WERI-Rb-1 (cell line): ENCODE measurements at regions not wholly inside any gene's neighbourhood (a gene's known extent, or its start where the extent isn't known, plus 50 kb on each side); places are given as distances from the start of the nearest gene placed in this dataset.

ENCODE experiments used
- DNase-seq: peaks from one replicate; pipeline ENCODE4 v3.0.0-alpha.2; 2020
- H3K27ac ChIP-seq: fragments of 250-450 bp; sonication (Bioruptor Pico); 2 replicates; pipeline ENCODE4 v1.5.1; 2020; ENCODE audit warnings: mild to moderate bottlenecking, moderate library complexity
- H3K27me3 ChIP-seq: fragments of 250-450 bp; sonication (Bioruptor Pico); 2 replicates; pipeline ENCODE4 v1.5.1; 2021; ENCODE audit warnings: mild to moderate bottlenecking, low read depth, moderate library complexity; ENCODE audit not compliant: insufficient read depth, severe bottlenecking
- H3K36me3 ChIP-seq: fragments of 250-450 bp; sonication (Bioruptor Pico); 2 replicates; pipeline ENCODE4 v1.5.1; 2020; ENCODE audit warnings: mild to moderate bottlenecking, moderate library complexity
- H3K4me3 ChIP-seq: 2 replicates; pipeline ENCODE4 v1.5.1; 2011; ENCODE audit warnings: low read depth, mild to moderate bottlenecking, control low read depth, low read length
- H3K9me3 ChIP-seq: fragments of 250-450 bp; sonication (Bioruptor Pico); 2 replicates; pipeline ENCODE4 v1.5.1; 2021; ENCODE audit warnings: mild to moderate bottlenecking, moderate library complexity; ENCODE audit not compliant: severe bottlenecking
- TF ChIP-seq, protein P1 (sequence below): IDR thresholded peaks from 2 replicates; pipeline ENCODE4 v1.5.1; 2011; ENCODE audit warnings: low read depth, mild to moderate bottlenecking, control low read depth, inconsistent platforms, low read length

DNA sequence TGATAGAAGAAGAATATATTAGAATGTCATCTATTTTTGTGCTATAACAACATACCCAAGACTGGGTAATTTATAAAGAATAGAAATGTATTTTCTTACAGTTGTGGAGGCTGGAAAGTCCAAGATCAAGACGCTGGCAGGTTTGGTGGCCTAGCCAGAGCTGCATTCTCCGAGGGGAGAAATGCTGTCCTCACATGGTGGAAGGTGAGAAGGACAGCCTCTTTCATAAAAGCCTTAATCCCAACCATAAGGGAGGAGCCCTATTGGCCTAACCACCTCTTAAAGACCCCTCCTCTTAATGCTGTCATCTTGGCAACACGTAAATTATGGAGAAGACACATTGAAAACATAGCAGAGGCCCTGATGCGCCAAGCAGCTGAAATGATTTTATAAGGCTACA lies 60.1 kb upstream of the KAZN start:
- DNase-seq = peak; percentile 13
- TF ChIP-seq, protein P1, sequence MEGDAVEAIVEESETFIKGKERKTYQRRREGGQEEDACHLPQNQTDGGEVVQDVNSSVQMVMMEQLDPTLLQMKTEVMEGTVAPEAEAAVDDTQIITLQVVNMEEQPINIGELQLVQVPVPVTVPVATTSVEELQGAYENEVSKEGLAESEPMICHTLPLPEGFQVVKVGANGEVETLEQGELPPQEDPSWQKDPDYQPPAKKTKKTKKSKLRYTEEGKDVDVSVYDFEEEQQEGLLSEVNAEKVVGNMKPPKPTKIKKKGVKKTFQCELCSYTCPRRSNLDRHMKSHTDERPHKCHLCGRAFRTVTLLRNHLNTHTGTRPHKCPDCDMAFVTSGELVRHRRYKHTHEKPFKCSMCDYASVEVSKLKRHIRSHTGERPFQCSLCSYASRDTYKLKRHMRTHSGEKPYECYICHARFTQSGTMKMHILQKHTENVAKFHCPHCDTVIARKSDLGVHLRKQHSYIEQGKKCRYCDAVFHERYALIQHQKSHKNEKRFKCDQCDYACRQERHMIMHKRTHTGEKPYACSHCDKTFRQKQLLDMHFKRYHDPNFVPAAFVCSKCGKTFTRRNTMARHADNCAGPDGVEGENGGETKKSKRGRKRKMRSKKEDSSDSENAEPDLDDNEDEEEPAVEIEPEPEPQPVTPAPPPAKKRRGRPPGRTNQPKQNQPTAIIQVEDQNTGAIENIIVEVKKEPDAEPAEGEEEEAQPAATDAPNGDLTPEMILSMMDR = peak; percentile 54
- Histone ChIP-seq H3K27me3 (peaks cover 75% of the 10 kb centered on the region), H3K4me3 (no peak overlapping the region), H3K36me3 (no peaks in the 10 kb centered on the region), H3K9me3 (no peaks in the 10 kb centered on the region), H3K27ac (no peak overlapping the region)

DNA sequence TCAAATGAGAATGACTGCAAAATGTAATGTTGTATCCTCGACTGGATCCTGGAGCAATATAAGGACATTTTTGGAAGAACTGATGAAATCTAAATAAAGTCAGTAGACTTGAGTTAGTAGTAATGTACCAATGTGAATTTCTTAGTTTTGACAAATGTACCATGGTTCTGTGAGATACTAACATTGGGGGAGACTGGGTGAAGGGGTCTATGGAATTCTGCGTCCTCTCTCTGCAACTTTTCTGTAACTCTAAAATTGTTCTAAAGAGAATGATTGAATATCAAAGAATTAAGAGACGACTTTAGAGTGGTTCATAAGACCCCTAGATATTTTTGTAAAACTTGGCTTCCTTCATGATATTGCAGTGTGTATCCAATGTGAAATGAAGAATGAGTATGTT lies 59.2 kb upstream of the KAZN start:
- H3K27ac ChIP-seq = no peak overlapping the region
- DNase-seq = no peak
- no peak overlapping the region for H3K4me3 ChIP-seq
- no peaks in the 10 kb centered on the region for H3K36me3 ChIP-seq
- no peaks in the 10 kb centered on the region for H3K9me3 ChIP-seq
- TF ChIP-seq, protein P1 = no peak
- peaks cover 72% of the 10 kb centered on the region for H3K27me3 ChIP-seq

DNA sequence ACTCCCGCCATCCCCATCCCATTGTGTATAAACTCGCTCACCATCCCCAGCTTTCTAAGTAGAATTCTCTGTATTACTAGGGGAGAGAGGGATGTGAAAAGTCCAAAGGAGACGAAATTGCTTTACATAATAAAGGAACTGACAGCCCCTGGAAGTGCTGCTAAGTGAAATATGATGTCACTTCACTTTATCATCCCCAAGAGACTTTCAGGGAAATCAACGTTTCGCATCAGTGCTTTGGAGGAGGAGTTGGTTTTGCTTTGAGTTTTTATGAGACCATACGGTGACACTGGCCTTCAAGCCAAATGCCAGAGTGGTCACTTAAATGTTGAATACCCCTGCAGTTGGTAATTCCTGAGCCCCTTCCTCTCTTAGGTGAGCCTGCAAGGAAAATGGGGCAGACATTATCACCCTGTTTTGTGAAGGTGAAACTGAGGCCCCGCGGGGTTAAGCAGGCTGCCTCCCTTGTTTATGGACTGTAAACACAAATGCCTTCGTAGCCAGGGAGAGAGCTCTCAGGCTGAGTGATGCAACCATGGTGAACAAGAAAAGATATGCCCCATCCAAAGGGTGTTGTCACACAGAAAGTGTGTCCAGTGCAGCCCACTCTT lies 58.4 kb upstream of the KAZN start:
- DNase-seq = no peak
- H3K9me3 ChIP-seq = no peaks in the 10 kb centered on the region
- no peak overlapping the region for H3K27ac ChIP-seq
- H3K27me3 ChIP-seq = peaks cover 70% of the 10 kb centered on the region
- H3K4me3 ChIP-seq = no peak overlapping the region
- TF ChIP-seq, protein P1 = no peak
- no peaks in the 10 kb centered on the region for H3K36me3 ChIP-seq

DNA sequence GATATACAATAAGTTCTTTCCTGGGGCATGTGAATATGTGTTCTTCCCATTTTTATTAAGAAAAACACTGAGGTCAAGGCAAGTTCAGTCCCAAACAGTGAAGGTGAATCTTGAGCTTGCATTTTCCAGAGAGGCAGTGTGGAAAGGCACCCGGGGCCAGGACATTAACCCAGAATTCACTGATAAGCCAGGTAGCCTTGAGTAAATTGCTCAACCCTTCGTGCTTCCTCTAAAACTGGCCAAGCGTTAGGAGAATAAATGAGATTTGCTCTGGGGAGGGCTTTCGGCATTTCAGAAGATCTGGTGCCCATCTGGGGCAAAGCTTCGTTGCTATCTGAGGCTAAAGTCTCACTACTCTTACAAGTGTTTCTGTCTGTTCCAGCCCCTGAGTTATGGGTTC lies 57.1 kb upstream of the KAZN start:
- no peak overlapping the region for H3K4me3 ChIP-seq
- no peaks in the 10 kb centered on the region for H3K36me3 ChIP-seq
- DNase-seq = no peak
- H3K9me3 ChIP-seq = no peaks in the 10 kb centered on the region
- peaks cover 74% of the 10 kb centered on the region for H3K27me3 ChIP-seq
- TF ChIP-seq, protein P1 = no peak
- H3K27ac ChIP-seq = no peak overlapping the region

DNA sequence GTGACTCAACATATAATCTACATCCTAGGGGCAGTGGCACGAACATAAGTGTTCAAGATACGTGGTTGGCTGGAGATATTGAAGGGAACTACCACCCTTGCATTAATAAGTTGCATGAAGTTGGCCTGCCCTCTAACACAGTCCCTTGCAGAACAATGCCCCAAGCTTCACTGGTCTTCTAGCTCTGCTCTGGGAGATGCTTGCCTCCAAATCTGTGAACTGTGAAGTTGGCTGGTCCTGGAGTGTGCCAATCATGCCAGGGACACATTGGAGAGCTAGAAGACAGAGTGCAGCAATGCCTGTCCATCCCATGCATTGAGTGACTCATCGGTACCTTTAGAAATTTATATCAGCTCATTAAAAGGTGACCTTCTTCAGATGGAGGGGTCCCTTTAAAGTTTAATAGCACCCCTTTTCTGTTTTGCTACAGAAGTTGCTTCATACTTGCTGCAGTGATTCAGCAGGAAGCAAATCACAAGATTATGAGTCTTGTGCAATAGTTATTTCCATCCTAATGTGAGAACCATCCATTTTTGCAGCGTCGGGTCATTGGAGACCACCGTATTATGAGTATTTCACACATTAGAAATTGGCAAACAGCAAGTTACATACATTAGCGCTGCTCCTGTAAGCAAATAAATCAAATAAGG lies 55.2 kb upstream of the KAZN start:
- Histone ChIP-seq H3K9me3 (no peaks in the 10 kb centered on the region), H3K27me3 (peaks cover 68% of the 10 kb centered on the region), H3K27ac (no peak overlapping the region)

More for the DNA sequence above, 55.2 kb upstream of the KAZN start:
- Histone ChIP-seq H3K36me3 (no peaks in the 10 kb centered on the region), H3K4me3 (no peak overlapping the region)
- DNase-seq = no peak
- TF ChIP-seq, protein P1 = no peak
